ENCODE measurements at regions not wholly inside any gene's neighbourhood (a gene's known extent, or its start where the extent isn't known, plus 50 kb on each side); places are given as distances from the start of the nearest gene placed in this dataset.

DNA sequence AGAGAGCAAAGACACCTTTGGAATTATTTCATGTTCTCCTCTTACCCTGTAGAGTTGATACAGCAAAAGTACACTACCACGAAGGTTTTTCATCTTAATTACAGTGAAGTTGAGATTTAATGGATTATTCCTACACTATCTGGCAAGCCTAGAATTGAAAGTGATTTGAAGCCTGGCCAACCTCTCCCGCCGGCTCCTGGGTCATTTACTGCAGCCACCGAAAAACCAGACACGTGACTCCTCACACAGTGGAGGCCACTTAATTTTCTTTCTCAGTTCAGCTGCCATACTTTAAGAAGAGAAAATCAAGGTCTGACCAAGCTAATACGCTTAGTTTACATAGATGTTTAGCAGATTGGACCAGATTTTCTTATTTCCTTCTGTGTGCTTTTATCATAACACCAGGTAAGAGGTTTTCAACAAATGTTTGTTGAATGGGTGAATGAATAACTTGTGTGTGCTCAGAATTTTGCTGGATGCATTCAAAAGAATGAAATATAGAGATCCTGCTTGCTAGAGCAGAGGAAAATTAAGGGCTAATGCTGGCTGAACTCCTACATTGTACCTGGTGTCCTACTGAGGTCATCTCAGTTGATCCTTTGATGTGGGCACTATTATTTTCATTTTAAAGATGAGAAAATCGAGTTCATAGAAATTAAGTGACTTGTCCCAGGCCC lies 97.2 kb upstream of the PDE10A start:
- Histone ChIP-seq H3K9me3 (replicated peaks; ENCODE audit: control insufficient read depth, insufficient read depth, low read length) (no peaks in the 10 kb centered on the region), H3K4me2 (ENCODE audit: insufficient read depth, low read length) (no peak overlapping the region), H3K27me3 (ENCODE audit: control insufficient read depth in 2 of 2, insufficient read depth in 2 of 2, low read length in 2 of 2) (no peaks in the 10 kb centered on the region), H3K79me2 (ENCODE audit: control insufficient read depth, insufficient read depth, low read length) (no peaks in the 10 kb centered on the region), H4K20me1 (replicated peaks; ENCODE audit: control insufficient read depth, extremely low read depth, insufficient read depth, low read length) (no peaks in the 10 kb centered on the region), H3K9me1 (replicated peaks; ENCODE audit: control insufficient read depth, extremely low read depth, insufficient read depth, low read length) (no peaks in the 10 kb centered on the region), H2AFZ (ENCODE audit: low read depth, low read length) (no peak overlapping the region), H3K4me1 (ENCODE audit: control insufficient read depth, extremely low read depth, insufficient read depth, low read length) (no peaks in the 10 kb centered on the region), H3K9ac (replicated peaks; ENCODE audit: extremely low read depth, insufficient read depth, low read length) (no peak overlapping the region), H3K4me3 (replicated peaks in 1 of 3; ENCODE audit: insufficient read depth in 1 of 3, low read depth in 1 of 3, low read length in 3 of 3) (no peak overlapping the region), H3K27ac (ENCODE audit: insufficient read depth, low read depth, low read length) (no peak overlapping the region), H3K36me3 (ENCODE audit: control insufficient read depth in 2 of 2, extremely low read depth in 1 of 2, insufficient read depth in 2 of 2, low read length in 2 of 2) (no peaks in the 10 kb centered on the region)
- TF ChIP-seq POLR2A (IDR thresholded peaks at IDR 0.05; ENCODE audit: low read depth, low read length) = no peak
- TF ChIP-seq, protein P1, sequence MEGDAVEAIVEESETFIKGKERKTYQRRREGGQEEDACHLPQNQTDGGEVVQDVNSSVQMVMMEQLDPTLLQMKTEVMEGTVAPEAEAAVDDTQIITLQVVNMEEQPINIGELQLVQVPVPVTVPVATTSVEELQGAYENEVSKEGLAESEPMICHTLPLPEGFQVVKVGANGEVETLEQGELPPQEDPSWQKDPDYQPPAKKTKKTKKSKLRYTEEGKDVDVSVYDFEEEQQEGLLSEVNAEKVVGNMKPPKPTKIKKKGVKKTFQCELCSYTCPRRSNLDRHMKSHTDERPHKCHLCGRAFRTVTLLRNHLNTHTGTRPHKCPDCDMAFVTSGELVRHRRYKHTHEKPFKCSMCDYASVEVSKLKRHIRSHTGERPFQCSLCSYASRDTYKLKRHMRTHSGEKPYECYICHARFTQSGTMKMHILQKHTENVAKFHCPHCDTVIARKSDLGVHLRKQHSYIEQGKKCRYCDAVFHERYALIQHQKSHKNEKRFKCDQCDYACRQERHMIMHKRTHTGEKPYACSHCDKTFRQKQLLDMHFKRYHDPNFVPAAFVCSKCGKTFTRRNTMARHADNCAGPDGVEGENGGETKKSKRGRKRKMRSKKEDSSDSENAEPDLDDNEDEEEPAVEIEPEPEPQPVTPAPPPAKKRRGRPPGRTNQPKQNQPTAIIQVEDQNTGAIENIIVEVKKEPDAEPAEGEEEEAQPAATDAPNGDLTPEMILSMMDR (IDR thresholded peaks at IDR 0.05; ENCODE audit: extremely low read depth in 1 of 2, insufficient read depth in 1 of 2, low read depth in 1 of 2, low read length in 2 of 2) = no peak
- TF ChIP-seq EZH2 (IDR thresholded peaks at IDR 0.05; ENCODE audit: borderline replicate concordance, low read depth, low read length, severe bottlenecking) = no peak
- TF ChIP-seq, protein P2, sequence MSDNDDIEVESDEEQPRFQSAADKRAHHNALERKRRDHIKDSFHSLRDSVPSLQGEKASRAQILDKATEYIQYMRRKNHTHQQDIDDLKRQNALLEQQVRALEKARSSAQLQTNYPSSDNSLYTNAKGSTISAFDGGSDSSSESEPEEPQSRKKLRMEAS (IDR thresholded peaks at IDR 0.05; ENCODE audit: insufficient read depth, insufficient read length) = no peak
- TF ChIP-seq MYC (IDR thresholded peaks at IDR 0.05; ENCODE audit: low read depth, low read length) = no peak
- TF ChIP-seq GATA2 (IDR thresholded peaks at IDR 0.05; ENCODE audit: insufficient read depth, insufficient read length, low read depth, low read length) = no peak
- TF ChIP-seq POLR2AphosphoS5 (IDR thresholded peaks at IDR 0.05; ENCODE audit: insufficient read depth, low read depth, low read length) = no peak
- TF ChIP-seq JUN (IDR thresholded peaks at IDR 0.05; ENCODE audit: borderline replicate concordance, insufficient read depth, insufficient read length, low read depth) = no peak
- TF ChIP-seq FOS (IDR thresholded peaks at IDR 0.05; ENCODE audit: borderline replicate concordance, insufficient read depth, low read length) = no peak
- intact Hi-C loops (cut with micrococcal nuclease) (no loop called here), dilution Hi-C loops (cut with MboI; ENCODE audit: extremely low pct_ligation_motif_present, low sequenced_read_pairs) (no loop called here)
- BruUV-seq (replicated peaks) = no TSS peak
- FAIRE-seq (no peak), DNase-seq (ENCODE audit: low read depth, low spot score) (no peak)
- ChIA-PET CTCF (no interaction called here), POLR2A (no interaction called here)

Measured in endothelial cell of umbilical vein (primary cell).